ENCODE measurements at regions not wholly inside any gene's neighbourhood (a gene's known extent, or its start where the extent isn't known, plus 50 kb on each side); places are given as distances from the start of the nearest gene placed in this dataset.
"Not testable (repeated sequence)": the region's sequence is repeated elsewhere in the genome, so short reads cannot be mapped to it uniquely, and the experiment has no call there.

DNA sequence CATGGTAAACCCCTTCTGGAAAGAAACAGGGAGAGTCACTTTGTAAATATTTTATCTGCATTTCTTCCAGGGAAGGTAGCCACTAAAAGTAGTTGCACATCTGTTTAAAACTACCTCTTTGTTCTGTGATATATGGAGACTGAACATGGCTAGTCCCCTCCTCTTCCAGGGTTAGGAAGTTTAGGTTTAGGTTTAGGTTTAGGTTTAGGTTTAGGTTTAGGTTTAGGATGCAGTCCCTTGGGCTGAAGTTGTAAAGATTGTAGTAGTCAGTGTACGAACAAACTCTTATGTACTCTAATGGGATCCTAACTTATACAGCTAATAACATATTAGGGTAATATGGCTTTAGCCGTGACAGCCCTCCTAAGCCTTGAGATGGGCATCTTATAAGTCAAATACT is 880.2 kb upstream of the TMEFF2 start:
- H3K27ac ChIP-seq = no peak overlapping the region
- no peaks in the 10 kb centered on the region for H3K36me3 ChIP-seq
- DNase-seq (ENCODE audit: low spot score in 2 of 2) = no peak
- no peaks in the 10 kb centered on the region for H3K4me1 ChIP-seq
- 89% methylated on average over 2 of the region's 2 CpGs for WGBS
- no peak overlapping the region for H3K4me3 ChIP-seq
- TF ChIP-seq EP300 (IDR thresholded peaks at IDR 0.05) (no peak), POLR2A (IDR thresholded peaks at IDR 0.05) (no peak), POLR2AphosphoS5 (IDR thresholded peaks at IDR 0.05) (no peak)
- TF ChIP-seq, protein P1, sequence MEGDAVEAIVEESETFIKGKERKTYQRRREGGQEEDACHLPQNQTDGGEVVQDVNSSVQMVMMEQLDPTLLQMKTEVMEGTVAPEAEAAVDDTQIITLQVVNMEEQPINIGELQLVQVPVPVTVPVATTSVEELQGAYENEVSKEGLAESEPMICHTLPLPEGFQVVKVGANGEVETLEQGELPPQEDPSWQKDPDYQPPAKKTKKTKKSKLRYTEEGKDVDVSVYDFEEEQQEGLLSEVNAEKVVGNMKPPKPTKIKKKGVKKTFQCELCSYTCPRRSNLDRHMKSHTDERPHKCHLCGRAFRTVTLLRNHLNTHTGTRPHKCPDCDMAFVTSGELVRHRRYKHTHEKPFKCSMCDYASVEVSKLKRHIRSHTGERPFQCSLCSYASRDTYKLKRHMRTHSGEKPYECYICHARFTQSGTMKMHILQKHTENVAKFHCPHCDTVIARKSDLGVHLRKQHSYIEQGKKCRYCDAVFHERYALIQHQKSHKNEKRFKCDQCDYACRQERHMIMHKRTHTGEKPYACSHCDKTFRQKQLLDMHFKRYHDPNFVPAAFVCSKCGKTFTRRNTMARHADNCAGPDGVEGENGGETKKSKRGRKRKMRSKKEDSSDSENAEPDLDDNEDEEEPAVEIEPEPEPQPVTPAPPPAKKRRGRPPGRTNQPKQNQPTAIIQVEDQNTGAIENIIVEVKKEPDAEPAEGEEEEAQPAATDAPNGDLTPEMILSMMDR (IDR thresholded peaks at IDR 0.05) = no peak
- no peaks in the 10 kb centered on the region for H3K9me3 ChIP-seq
- no peaks in the 10 kb centered on the region for H3K27me3 ChIP-seq

DNA sequence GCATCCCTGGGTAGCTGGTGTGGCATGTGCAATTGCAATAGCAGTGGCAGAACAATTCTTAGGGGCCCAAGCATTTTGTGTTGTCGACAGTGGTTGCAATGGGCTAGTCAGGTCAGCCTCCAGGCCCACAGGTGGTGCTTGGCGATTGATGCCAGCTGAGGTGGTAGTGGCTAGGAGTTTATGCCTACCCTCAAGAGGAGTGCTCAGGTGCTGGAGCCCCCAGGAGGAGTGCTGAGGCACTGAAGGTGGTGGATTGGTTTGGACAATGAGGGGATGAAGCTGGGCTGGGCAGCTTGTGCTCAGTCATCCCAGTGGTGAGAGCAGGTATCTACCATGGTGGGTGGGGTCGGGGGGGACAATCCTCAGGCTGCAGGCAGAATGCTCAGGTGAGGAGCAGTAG is 877.9 kb upstream of the TMEFF2 start:
- no peaks in the 10 kb centered on the region for H3K27me3 ChIP-seq
- no peak overlapping the region for H3K4me3 ChIP-seq
- H3K4me1 ChIP-seq = no peaks in the 10 kb centered on the region
- TF ChIP-seq POLR2AphosphoS5 (IDR thresholded peaks at IDR 0.05) (no peak), POLR2A (IDR thresholded peaks at IDR 0.05) (no peak), EP300 (IDR thresholded peaks at IDR 0.05) (no peak)
- TF ChIP-seq, protein P1 (IDR thresholded peaks at IDR 0.05) = no peak
- no peaks in the 10 kb centered on the region for H3K9me3 ChIP-seq
- no peak for DNase-seq (ENCODE audit: low spot score in 2 of 2)
- H3K27ac ChIP-seq = no peak overlapping the region
- 74% methylated on average over 3 of the region's 3 CpGs for WGBS
- no peaks in the 10 kb centered on the region for H3K36me3 ChIP-seq

DNA sequence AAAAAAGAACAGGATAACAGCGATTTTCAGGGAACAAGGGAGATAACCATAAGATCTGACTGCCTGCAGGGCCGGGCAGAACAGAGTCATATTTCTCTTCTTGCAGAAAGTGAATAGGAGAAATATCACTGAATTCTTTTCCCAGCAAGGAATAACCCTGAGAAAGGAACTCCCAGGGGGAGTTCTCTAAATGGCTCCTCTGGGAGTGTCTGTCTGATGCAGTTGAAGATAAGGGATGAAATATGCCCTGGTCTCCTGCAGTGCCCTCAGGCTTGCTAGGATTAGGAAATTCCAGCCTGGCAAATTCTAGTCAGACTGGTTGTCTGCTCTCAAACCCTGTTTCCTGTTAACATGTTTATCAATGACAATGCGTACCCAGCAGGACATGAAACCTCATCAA is 830.8 kb upstream of the TMEFF2 start:
- H3K4me3 ChIP-seq; H3K27ac ChIP-seq; H3K36me3 ChIP-seq; H3K4me1 ChIP-seq; DNase-seq (ENCODE audit: low spot score in 2 of 2); H3K9me3 ChIP-seq; H3K27me3 ChIP-seq: not testable (repeated sequence)
- WGBS = 52% methylated on average over 3 of the region's 3 CpGs

DNA sequence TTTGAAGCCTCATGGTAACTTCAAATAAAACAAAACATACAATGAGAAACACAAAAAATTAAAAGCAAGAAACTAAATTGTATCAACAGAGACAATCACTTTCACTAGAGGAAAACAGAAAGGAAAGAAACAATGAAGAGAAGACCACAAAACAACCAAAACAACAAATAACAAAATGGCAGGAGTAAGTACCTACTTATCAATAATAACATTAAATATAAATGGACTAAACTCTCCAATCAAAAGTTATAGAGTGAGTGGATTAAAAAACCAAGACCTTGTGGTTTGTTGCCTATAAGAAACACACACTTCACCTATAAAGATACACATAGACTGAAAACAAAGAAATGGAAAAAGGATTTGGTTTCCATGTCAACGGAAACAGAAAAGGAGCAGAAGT is 830.1 kb upstream of the TMEFF2 start:
- no peak for DNase-seq (ENCODE audit: low spot score in 2 of 2)
- H3K4me1 ChIP-seq = no peaks in the 10 kb centered on the region
- WGBS = 79% methylated on average over 1 of the region's 1 CpG
- peaks cover 8% of the 10 kb centered on the region for H3K9me3 ChIP-seq
- no peaks in the 10 kb centered on the region for H3K27me3 ChIP-seq
- no peaks in the 10 kb centered on the region for H3K36me3 ChIP-seq
- no peak for TF ChIP-seq EP300 (IDR thresholded peaks at IDR 0.05)
- TF ChIP-seq POLR2A (IDR thresholded peaks at IDR 0.05) = no peak
- no peak overlapping the region for H3K27ac ChIP-seq
- no peak overlapping the region for H3K4me3 ChIP-seq

DNA sequence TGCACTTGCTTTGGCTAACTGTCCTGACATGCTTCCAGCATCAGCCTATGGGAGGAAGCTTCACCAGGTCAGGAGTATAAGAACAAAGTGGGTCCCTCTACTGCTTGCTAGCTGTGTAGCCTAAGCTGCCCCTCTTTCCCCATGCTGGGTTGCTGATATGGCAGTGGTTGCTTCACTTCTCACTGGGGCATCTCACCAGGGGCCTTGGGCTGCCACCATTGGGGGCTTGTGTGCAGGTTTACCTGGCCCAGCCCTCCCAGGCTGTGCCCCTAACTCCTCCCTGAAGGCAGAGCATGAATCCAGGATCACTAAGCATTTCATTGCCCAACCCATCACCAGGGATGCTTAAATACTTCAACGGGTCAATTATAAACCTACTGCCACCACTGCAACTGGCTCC is 817.1 kb upstream of the TMEFF2 start:
- Histone ChIP-seq H3K4me3 (no peak overlapping the region), H3K9me3 (peaks cover 11% of the 10 kb centered on the region), H3K27me3 (no peaks in the 10 kb centered on the region), H3K36me3 (no peaks in the 10 kb centered on the region), H3K27ac (no peak overlapping the region), H3K4me1 (no peaks in the 10 kb centered on the region)
- no peak for DNase-seq (ENCODE audit: low spot score in 2 of 2)
- WGBS = no CpG with 5 or more reads among the region's 1 CpG
- TF ChIP-seq, protein P1 (IDR thresholded peaks at IDR 0.05) = no peak
- TF ChIP-seq POLR2AphosphoS5 (IDR thresholded peaks at IDR 0.05) (no peak), EP300 (IDR thresholded peaks at IDR 0.05) (no peak), POLR2A (IDR thresholded peaks at IDR 0.05) (no peak)

DNA sequence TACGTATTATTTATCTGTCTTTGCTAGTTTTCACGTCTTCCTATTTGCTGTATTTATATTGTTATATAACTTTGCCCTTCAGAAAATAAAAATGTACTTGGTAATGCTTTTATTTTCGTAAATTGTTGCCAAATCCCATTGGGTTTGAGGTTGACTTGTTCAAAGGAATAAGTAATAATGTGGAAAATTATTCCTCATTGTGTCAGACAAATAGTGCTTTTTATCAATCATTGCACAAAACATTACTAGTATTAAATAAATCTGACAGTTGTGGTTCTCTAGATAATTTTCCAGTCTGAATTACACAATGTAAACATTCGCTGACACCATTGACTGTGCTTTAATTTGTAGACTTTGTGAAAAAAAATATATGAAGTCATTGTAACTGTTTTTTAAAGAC is 798.3 kb upstream of the TMEFF2 start:
- no peak for DNase-seq (ENCODE audit: low spot score in 2 of 2)

More for the DNA sequence above, 798.3 kb upstream of the TMEFF2 start:
- Histone ChIP-seq H3K36me3 (no peaks in the 10 kb centered on the region), H3K27ac (no peak overlapping the region), H3K4me3 (no peak overlapping the region), H3K27me3 (no peaks in the 10 kb centered on the region), H3K9me3 (no peaks in the 10 kb centered on the region), H3K4me1 (no peaks in the 10 kb centered on the region)
- WGBS = 72% methylated on average over 4 of the region's 4 CpGs
- TF ChIP-seq, protein P1 (IDR thresholded peaks at IDR 0.05) = no peak
- no peak for TF ChIP-seq EP300 (IDR thresholded peaks at IDR 0.05)
- TF ChIP-seq POLR2AphosphoS5 (IDR thresholded peaks at IDR 0.05) = no peak
- TF ChIP-seq POLR2A (IDR thresholded peaks at IDR 0.05) = no peak

Measured in suprapubic skin (tissue), 4 donors.